HEK293T (cell line): ENCODE measurements at regions not wholly inside any gene's neighbourhood (a gene's known extent, or its start where the extent isn't known, plus 50 kb on each side); places are given as distances from the start of the nearest gene placed in this dataset.

Experiments used
- FOXM1 ChIP-seq: fragments of 450-650 bp; IDR thresholded peaks from 2 replicates; pipeline ENCODE4 v1.6.1; 2017; ENCODE audit warnings: mild to moderate bottlenecking, borderline replicate concordance
- SUZ12 ChIP-seq: fragments of 450-650 bp; IDR thresholded peaks from 2 replicates; pipeline ENCODE4 v1.6.1; 2016; ENCODE audit warnings: mild to moderate bottlenecking
- TF ChIP-seq, protein P1 (sequence below): fragments of 450-650 bp; IDR thresholded peaks from 2 replicates; pipeline ENCODE4 v1.6.1; 2016

DNA sequence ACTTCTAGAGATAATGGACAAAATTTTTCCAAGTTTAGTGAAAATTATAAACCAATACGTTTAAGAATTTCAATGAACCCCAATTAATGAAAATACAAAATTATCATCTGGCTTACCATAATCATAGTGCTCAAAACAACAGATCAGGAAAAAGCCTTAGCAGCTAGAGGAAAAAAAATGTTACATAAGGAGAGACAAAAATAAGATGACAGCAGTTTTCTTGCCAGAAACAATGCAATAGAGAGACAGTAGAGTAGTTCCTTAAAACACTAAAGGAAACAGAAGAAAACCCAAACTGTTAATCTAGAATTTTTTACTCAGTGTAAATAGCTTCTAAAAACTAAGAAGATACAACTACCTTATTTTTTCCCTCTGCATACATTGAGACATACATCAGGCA lies 341.7 kb upstream of the CHORDC1 start:
- TF ChIP-seq SUZ12 (no peak), FOXM1 (no peak)
- TF ChIP-seq, protein P1, sequence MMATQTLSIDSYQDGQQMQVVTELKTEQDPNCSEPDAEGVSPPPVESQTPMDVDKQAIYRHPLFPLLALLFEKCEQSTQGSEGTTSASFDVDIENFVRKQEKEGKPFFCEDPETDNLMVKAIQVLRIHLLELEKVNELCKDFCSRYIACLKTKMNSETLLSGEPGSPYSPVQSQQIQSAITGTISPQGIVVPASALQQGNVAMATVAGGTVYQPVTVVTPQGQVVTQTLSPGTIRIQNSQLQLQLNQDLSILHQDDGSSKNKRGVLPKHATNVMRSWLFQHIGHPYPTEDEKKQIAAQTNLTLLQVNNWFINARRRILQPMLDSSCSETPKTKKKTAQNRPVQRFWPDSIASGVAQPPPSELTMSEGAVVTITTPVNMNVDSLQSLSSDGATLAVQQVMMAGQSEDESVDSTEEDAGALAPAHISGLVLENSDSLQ = no peak
